ENCODE measurements at regions not wholly inside any gene's neighbourhood (a gene's known extent, or its start where the extent isn't known, plus 50 kb on each side); places are given as distances from the start of the nearest gene placed in this dataset.

DNA sequence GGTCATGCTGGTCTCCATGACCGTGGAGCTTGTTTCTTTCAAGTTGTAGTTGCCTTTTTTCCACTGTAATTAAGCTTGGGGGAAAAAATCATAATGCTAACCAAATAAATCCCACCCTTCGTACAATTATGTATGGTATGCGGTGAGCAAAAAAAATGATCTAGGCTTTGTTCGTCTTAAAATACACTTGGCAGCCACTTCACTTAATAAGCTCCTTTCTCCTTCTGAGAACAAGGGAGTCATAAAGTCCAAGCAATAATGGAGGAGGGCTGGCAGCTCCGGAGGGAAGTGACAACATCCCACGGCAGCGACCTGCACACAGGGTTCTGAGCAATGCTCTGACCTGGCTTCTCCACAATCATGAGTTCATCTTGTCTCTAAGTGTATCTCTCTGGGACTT is 91.2 kb upstream of the KLHL29 start:
- TF ChIP-seq, protein P1, sequence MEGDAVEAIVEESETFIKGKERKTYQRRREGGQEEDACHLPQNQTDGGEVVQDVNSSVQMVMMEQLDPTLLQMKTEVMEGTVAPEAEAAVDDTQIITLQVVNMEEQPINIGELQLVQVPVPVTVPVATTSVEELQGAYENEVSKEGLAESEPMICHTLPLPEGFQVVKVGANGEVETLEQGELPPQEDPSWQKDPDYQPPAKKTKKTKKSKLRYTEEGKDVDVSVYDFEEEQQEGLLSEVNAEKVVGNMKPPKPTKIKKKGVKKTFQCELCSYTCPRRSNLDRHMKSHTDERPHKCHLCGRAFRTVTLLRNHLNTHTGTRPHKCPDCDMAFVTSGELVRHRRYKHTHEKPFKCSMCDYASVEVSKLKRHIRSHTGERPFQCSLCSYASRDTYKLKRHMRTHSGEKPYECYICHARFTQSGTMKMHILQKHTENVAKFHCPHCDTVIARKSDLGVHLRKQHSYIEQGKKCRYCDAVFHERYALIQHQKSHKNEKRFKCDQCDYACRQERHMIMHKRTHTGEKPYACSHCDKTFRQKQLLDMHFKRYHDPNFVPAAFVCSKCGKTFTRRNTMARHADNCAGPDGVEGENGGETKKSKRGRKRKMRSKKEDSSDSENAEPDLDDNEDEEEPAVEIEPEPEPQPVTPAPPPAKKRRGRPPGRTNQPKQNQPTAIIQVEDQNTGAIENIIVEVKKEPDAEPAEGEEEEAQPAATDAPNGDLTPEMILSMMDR (IDR thresholded peaks at IDR 0.05; ENCODE audit: insufficient read depth, low read length, poor library complexity, severe bottlenecking): no peak
- no peak for DNase-seq (ENCODE audit: low read depth)

GRCh38 chr2:23294238-23294637 is 90.7 kb upstream of the KLHL29 start:
- DNase-seq (ENCODE audit: low read depth): no peak
- Histone ChIP-seq H3K27me3 (ENCODE audit: control insufficient read depth, insufficient read depth, low read length) (no peaks in the 10 kb centered on the region), H3K36me3 (ENCODE audit: control insufficient read depth, insufficient read depth, low read length) (no peaks in the 10 kb centered on the region), H3K4me3 (ENCODE audit: low read depth, low read length) (no peak overlapping the region)
- TF ChIP-seq, protein P1 (IDR thresholded peaks at IDR 0.05; ENCODE audit: insufficient read depth, low read length, poor library complexity, severe bottlenecking): no peak

More for the DNA sequence above, 91.2 kb upstream of the KLHL29 start:
- no peaks in the 10 kb centered on the region for H3K36me3 ChIP-seq (ENCODE audit: control insufficient read depth, insufficient read depth, low read length)
- H3K27me3 ChIP-seq (ENCODE audit: control insufficient read depth, insufficient read depth, low read length): no peaks in the 10 kb centered on the region
- H3K4me3 ChIP-seq (ENCODE audit: low read depth, low read length): no peak overlapping the region

DNA sequence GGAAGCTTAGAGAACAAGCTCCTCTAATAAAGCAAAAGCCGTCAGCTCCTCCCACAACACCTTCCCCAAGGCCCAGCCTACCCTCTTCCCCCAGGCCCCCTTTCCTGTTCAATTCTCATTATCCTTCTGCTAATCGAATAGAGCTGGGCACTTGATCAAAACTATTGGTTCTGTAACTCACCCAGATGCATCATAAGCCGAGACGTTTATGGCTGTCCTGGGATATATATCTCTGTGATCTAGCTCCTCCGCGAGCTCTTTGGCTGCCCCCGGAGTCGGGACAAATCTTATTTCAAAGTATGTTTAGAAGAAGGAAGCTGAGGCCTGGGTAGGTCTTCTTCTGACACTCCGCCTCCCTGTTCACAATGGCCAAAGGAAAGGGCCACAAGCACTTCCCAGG is 88.3 kb upstream of the KLHL29 start:
- TF ChIP-seq, protein P1 (IDR thresholded peaks at IDR 0.05; ENCODE audit: insufficient read depth, low read length, poor library complexity, severe bottlenecking): no peak
- Histone ChIP-seq H3K4me3 (ENCODE audit: low read depth, low read length) (no peak overlapping the region), H3K36me3 (ENCODE audit: control insufficient read depth, insufficient read depth, low read length) (no peaks in the 10 kb centered on the region), H3K27me3 (ENCODE audit: control insufficient read depth, insufficient read depth, low read length) (no peaks in the 10 kb centered on the region)
- DNase-seq (ENCODE audit: low read depth): no peak

DNA sequence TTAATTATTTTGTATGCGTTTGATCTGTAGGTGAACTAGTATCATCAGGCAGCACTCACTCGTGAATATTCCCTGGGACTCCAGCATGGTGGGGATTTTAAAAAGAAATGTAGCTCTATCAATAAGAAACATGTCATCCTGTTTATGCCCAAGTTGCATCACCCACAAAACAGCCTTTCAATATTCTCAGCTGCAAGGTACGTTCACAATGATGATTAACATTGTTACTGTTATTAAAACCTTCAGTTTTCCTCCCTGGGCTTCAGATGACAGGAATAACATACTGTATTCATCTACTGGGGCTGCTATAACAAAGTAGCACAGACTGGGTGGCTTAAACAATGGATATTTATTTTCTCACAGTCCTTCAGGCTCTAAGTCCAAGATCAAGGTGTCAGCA is 87.9 kb upstream of the KLHL29 start:
- no peaks in the 10 kb centered on the region for H3K36me3 ChIP-seq (ENCODE audit: control insufficient read depth, insufficient read depth, low read length)
- TF ChIP-seq, protein P1 (IDR thresholded peaks at IDR 0.05; ENCODE audit: insufficient read depth, low read length, poor library complexity, severe bottlenecking): no peak
- H3K27me3 ChIP-seq (ENCODE audit: control insufficient read depth, insufficient read depth, low read length): no peaks in the 10 kb centered on the region
- H3K4me3 ChIP-seq (ENCODE audit: low read depth, low read length): no peak overlapping the region
- DNase-seq (ENCODE audit: low read depth): no peak

- DNase-seq (ENCODE audit: low read depth): no peak
- H3K27me3 ChIP-seq (ENCODE audit: control insufficient read depth, insufficient read depth, low read length): no peaks in the 10 kb centered on the region
- no peaks in the 10 kb centered on the region for H3K36me3 ChIP-seq (ENCODE audit: control insufficient read depth, insufficient read depth, low read length)
- H3K4me3 ChIP-seq (ENCODE audit: low read depth, low read length): no peak overlapping the region
- TF ChIP-seq, protein P1 (IDR thresholded peaks at IDR 0.05; ENCODE audit: insufficient read depth, low read length, poor library complexity, severe bottlenecking): no peak
These were observed 86.4 kb upstream of the KLHL29 start for GRCh38 chr2:23298551-23298950.

GRCh38 chr2:23299476-23300195 is 85.3 kb upstream of the KLHL29 start:
- TF ChIP-seq, protein P1 (IDR thresholded peaks at IDR 0.05; ENCODE audit: insufficient read depth, low read length, poor library complexity, severe bottlenecking): no peak

More at GRCh38 chr2:23299476-23300195, 85.3 kb upstream of the KLHL29 start:
- DNase-seq (ENCODE audit: low read depth): no peak
- H3K4me3 ChIP-seq (ENCODE audit: low read depth, low read length): no peak overlapping the region
- H3K36me3 ChIP-seq (ENCODE audit: control insufficient read depth, insufficient read depth, low read length): no peaks in the 10 kb centered on the region
- no peaks in the 10 kb centered on the region for H3K27me3 ChIP-seq (ENCODE audit: control insufficient read depth, insufficient read depth, low read length)

Measured in kidney epithelial cell (primary cell).